A549 (cell line): ENCODE measurements at regions not wholly inside any gene's neighbourhood (a gene's known extent, or its start where the extent isn't known, plus 50 kb on each side); places are given as distances from the start of the nearest gene placed in this dataset.

Experiments
- ATAC-seq, 2 experiments: fragments of 200-7000 bp in 1 of 2; fragments of >200 bp in 1 of 2; cut with Nextera tagmentation in 1 of 2; cut with Tn5 transposase in 1 of 2; 3 replicates each; pipeline versions ENCODE4 v1.8.0 to v1.9.1; 2018 to 2020; ENCODE audit warnings: mild to moderate bottlenecking in 1 of 2, moderate library complexity in 1 of 2
- CTCF ChIA-PET: fragments of 300-600 bp; sonication (Branson Sonifier 250); formaldehyde crosslinking; extraction: SDS; loops from one replicate; lab custom pipeline; 2021; ENCODE audit warnings: antibody characterized with exemption, inconsistent platforms; lab: Yijun Ruan, JAX
- POLR2A ChIA-PET: fragments of 350-600 bp; formaldehyde crosslinking; extraction: SDS; loops from one replicate; lab custom pipeline; 2021; ENCODE audit warnings: antibody characterized with exemption, inconsistent platforms; lab: Yijun Ruan, JAX
- DNase-seq, 2 experiments: peaks; one replicate each; pipeline versions ENCODE4 v3.0.0 to v3.0.0-alpha.2; 2011 to 2016; ENCODE audit warnings: low read depth in 1 of 2, low spot score in 1 of 2
- FAIRE-seq: peaks from 2 replicates; lab custom pipeline; 2011; peaks lifted over from hg19 to GRCh38; lab: Jason Lieb, UNC
- H3K27ac ChIP-seq, 2 experiments: fragments of >200 bp; sonication (Bioruptor Twin); formaldehyde crosslinking; 3 replicates each; pipeline ENCODE4 v1.5.1; 2016 to 2017
- H3K4me1 ChIP-seq: fragments of >200 bp; sonication (Bioruptor Twin); formaldehyde crosslinking; 3 replicates; pipeline ENCODE4 v1.6.1; 2016
- H3K4me2 ChIP-seq: fragments of >200 bp; sonication (Bioruptor Twin); formaldehyde crosslinking; 3 replicates; pipeline ENCODE4 v1.6.1; 2016
- H3K4me3 ChIP-seq: fragments of >200 bp; sonication (Bioruptor Twin); formaldehyde crosslinking; 3 replicates; pipeline ENCODE4 v1.5.1; 2016
- H3K9me3 ChIP-seq: fragments of >200 bp; sonication (Bioruptor Twin); formaldehyde crosslinking; 3 replicates; pipeline ENCODE4 v1.6.1; 2016
- BHLHE40 ChIP-seq: IDR thresholded peaks from 2 replicates; pipeline ENCODE4 v1.6.1; 2012; ENCODE audit warnings: low read depth, low read length, inconsistent platforms
- CBX2 ChIP-seq: fragments of 200-600 bp; sonication (generic); IDR thresholded peaks from 2 replicates; pipeline ENCODE4 v1.6.1; 2016; ENCODE audit warnings: low read depth, mild to moderate bottlenecking, borderline replicate concordance
- CHD2 ChIP-seq: fragments of 150-350 bp; IDR thresholded peaks from 2 replicates; pipeline ENCODE4 v1.6.1; 2014; ENCODE audit warnings: low read length; ENCODE audit not compliant: partially characterized antibody
- EHMT2 ChIP-seq: fragments of 200-600 bp; sonication (generic); IDR thresholded peaks from 2 replicates; pipeline ENCODE4 v1.6.1; 2016; ENCODE audit warnings: antibody characterized with exemption, low read depth, mild to moderate bottlenecking, moderate library complexity
- ESRRA ChIP-seq: fragments of 150-350 bp; IDR thresholded peaks from 2 replicates; pipeline ENCODE4 v1.6.1; 2014; ENCODE audit warnings: mild to moderate bottlenecking, low read length, borderline replicate concordance
- FOSL2 ChIP-seq, 2 experiments: fragments of 450-650 bp in 1 of 2; fragments of >200 bp in 1 of 2; sonication (Bioruptor Twin) in 1 of 2; formaldehyde crosslinking; IDR thresholded peaks; 2 replicates each; pipeline versions ENCODE4 v1.5.0 to v1.6.1; 2016 to 2020; ENCODE audit warnings: mild to moderate bottlenecking in 1 of 2, moderate library complexity in 1 of 2
- FOXS1 ChIP-seq: fragments of 250-450 bp; sonication (Bioruptor Pico); IDR thresholded peaks from 2 replicates; pipeline ENCODE4 v1.5.0; 2020; ENCODE audit warnings: mild to moderate bottlenecking, moderate library complexity
- GATA3 ChIP-seq: IDR thresholded peaks from 2 replicates; pipeline ENCODE4 v1.6.1; 2012; ENCODE audit warnings: borderline replicate concordance
- HEYL ChIP-seq: fragments of 250-450 bp; sonication (Bioruptor Pico); IDR thresholded peaks from 2 replicates; pipeline ENCODE4 v1.8.0; 2021; ENCODE audit warnings: mild to moderate bottlenecking, moderate library complexity
- KDM1A ChIP-seq: fragments of 200-600 bp; sonication (generic); IDR thresholded peaks from 2 replicates; pipeline ENCODE4 v1.6.1; 2016; ENCODE audit warnings: low read depth, mild to moderate bottlenecking
- KDM5A ChIP-seq: fragments of 200-600 bp; sonication (generic); IDR thresholded peaks from 2 replicates; pipeline ENCODE4 v1.6.1; 2016; ENCODE audit warnings: antibody characterized with exemption, mild to moderate bottlenecking
- MAFK ChIP-seq: fragments of 450-650 bp; IDR thresholded peaks from 2 replicates; pipeline ENCODE4 v1.6.1; 2014; ENCODE audit not compliant: partially characterized antibody
- MAZ ChIP-seq: fragments of 150-350 bp; IDR thresholded peaks from 2 replicates; pipeline ENCODE4 v1.6.1; 2014; ENCODE audit warnings: antibody characterized with exemption, low read depth, low read length, borderline replicate concordance
- NFE2L2 ChIP-seq: fragments of 150-350 bp; conservative IDR thresholded peaks from 2 replicates; pipeline ENCODE4 v1.6.1; 2014; ENCODE audit warnings: low read length
- NPAS2 ChIP-seq: fragments of 250-450 bp; sonication (Bioruptor Pico); IDR thresholded peaks from 2 replicates; pipeline ENCODE4 v1.8.0; 2022; ENCODE audit warnings: mild to moderate bottlenecking, moderate library complexity, borderline replicate concordance
- PHF8 ChIP-seq: fragments of 200-600 bp; sonication (generic); IDR thresholded peaks from 2 replicates; pipeline ENCODE4 v1.6.1; 2016; ENCODE audit warnings: low read depth, mild to moderate bottlenecking, antibody characterized with exemption, moderate library complexity, borderline replicate concordance
- RARB ChIP-seq: fragments of 250-450 bp; sonication (Bioruptor Pico); IDR thresholded peaks from 2 replicates; pipeline ENCODE4 v1.8.0; 2021; ENCODE audit warnings: mild to moderate bottlenecking, moderate library complexity
- RFX5 ChIP-seq: fragments of 450-650 bp; IDR thresholded peaks from 2 replicates; pipeline ENCODE4 v1.7.1; 2014; ENCODE audit warnings: antibody characterized with exemption, mild to moderate bottlenecking, moderate library complexity
- TFCP2L1 ChIP-seq: fragments of 250-450 bp; sonication (Bioruptor Pico); IDR thresholded peaks from 2 replicates; pipeline ENCODE4 v1.5.0; 2021; ENCODE audit warnings: mild to moderate bottlenecking
- ZC3H11A ChIP-seq: fragments of 450-650 bp; IDR thresholded peaks from 2 replicates; pipeline ENCODE4 v1.6.1; 2014; ENCODE audit warnings: antibody characterized with exemption, mild to moderate bottlenecking
- ZFP36 ChIP-seq: fragments of 450-650 bp; IDR thresholded peaks from 2 replicates; pipeline ENCODE4 v1.6.1; 2014; ENCODE audit warnings: borderline replicate concordance; ENCODE audit not compliant: partially characterized antibody
- ZNF302 ChIP-seq: fragments of 250-450 bp; sonication (Bioruptor Pico); IDR thresholded peaks from 2 replicates; pipeline ENCODE4 v1.9.0; 2021; ENCODE audit warnings: inconsistent platforms, mild to moderate bottlenecking, moderate library complexity
- ZSCAN20 ChIP-seq: fragments of 250-450 bp; sonication (Bioruptor Pico); IDR thresholded peaks from 2 replicates; pipeline ENCODE4 v1.8.0; 2022; ENCODE audit warnings: mild to moderate bottlenecking, moderate library complexity
- WGBS: methylation state at CpG from one replicate; pipeline ENCODE4 v1.1.6; 2017; ENCODE audit errors: missing lambda C conversion rate; 5-methylcytosine and 5-hydroxymethylcytosine counted together
- TF ChIP-seq, protein P1 (sequence below): fragments of >200 bp; sonication (Bioruptor Twin); formaldehyde crosslinking; IDR thresholded peaks from 2 replicates; pipeline ENCODE4 v1.6.1; 2016
- TF ChIP-seq, protein P2 (sequence below): IDR thresholded peaks from 2 replicates; pipeline ENCODE4 v1.6.1; 2012
- TF ChIP-seq, protein P3 (sequence below): fragments of >200 bp; sonication (Bioruptor Twin); formaldehyde crosslinking; IDR thresholded peaks from 3 replicates; pipeline ENCODE4 v1.5.1; 2016

DNA sequence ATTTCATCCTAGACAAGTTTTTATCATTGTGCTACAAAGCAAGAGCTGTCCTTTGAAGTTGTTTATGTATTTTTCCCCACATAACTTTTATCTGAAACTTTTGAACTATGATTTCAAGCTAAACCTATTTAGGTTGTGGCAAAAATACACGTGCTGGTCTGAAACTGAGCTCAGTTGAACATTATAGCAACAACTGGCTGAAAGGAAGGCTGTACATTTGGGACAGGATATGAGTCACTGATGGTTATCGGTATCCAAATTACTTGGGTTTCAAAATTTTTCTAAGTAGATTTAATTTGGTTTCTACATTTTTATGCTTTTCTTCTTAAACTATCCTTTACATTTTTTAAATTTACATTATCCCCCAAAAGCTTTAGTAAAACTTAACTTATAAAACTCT, 627.3 kb upstream of the NUDT12 start:
- DNase-seq (no peak), FAIRE-seq (no peak), ATAC-seq (no peak)
- WGBS, result 37% methylated on average over 2 of the region's 2 CpGs
- H3K4me1 ChIP-seq, result no peaks in the 10 kb centered on the region
- H3K4me3 ChIP-seq, result no peak overlapping the region
- CTCF ChIA-PET, result interaction anchor here (1.1 kb wide), 1 partner anchor 11 kb away, joined by 3 read pairs; no protein-coding TSS in a partner anchor
- POLR2A ChIA-PET, result no interaction called here
- H3K4me2 ChIP-seq, result no peak overlapping the region
- TF ChIP-seq EHMT2, result no peak
- TF ChIP-seq CHD2, result no peak
- TF ChIP-seq FOXS1 (CRISPR knock-in tag), result no peak
- no peak for TF ChIP-seq MAFK
- no peak for TF ChIP-seq NFE2L2
- TF ChIP-seq CBX2, result no peak
- no peaks in the 10 kb centered on the region; the same call in 2 of the 3 replicates for H3K9me3 ChIP-seq
- H3K27ac ChIP-seq, result no peak overlapping the region

DNA sequence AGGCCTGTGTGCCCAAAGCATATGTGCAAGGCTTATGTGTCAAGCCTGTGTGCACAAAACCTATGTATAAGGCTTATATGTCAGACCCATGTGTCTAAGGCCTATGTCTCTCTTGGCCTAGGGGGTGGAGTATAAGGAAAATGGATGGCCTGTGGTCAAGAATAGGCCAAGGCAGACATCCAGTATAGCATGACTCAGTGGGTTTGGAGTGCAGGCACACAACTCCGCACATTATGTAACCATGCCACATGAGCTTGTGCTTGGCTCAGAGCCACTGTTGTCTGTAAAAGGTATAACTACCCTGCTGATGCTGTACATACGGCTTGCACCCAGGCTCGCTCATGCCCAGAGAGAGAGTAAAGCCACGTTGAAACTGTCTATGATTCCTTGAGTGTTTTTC, 626.4 kb upstream of the NUDT12 start:
- ChIA-PET CTCF (interaction anchor here (1.1 kb wide), 1 partner anchor 10 kb away, joined by 3 read pairs; no protein-coding TSS in a partner anchor), POLR2A (no interaction called here)
- no peaks in the 10 kb centered on the region for H3K4me1 ChIP-seq
- H3K4me2 ChIP-seq, result no peak overlapping the region
- H3K9me3 ChIP-seq, result no peaks in the 10 kb centered on the region; the same call in 2 of the 3 replicates
- ATAC-seq (no peak), DNase-seq (no peak), FAIRE-seq (no peak)
- no peak overlapping the region for H3K27ac ChIP-seq
- TF ChIP-seq FOXS1 (CRISPR knock-in tag) (no peak), ZC3H11A (no peak), KDM5A (no peak), FOSL2 (IDR thresholded peaks at IDR 0.05) (no peak), FOSL2 (CRISPR knock-in tag; IDR thresholded peaks at IDR 0.05) (no peak)
- no peak overlapping the region for H3K4me3 ChIP-seq
- WGBS, result 44% methylated on average over 4 of the region's 4 CpGs

DNA sequence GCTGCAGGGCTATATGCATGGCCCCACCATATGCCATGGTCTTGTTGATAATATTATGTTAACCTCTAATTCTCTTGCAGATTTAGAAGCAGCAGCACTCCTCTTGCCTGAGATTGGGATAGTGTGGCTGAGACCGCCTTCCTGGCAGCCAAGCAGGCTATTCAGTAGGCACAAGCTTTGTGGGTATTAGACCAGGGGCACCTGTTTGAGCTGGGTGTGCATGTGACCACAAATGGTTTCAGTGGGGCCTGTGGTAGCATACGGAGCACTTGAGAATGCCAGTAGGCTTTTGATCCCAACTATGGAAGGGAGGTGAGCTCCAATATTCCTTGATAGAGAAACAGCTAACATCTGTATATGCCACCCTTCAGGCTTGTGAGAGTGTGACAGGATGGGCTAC, 625.1 kb upstream of the NUDT12 start:
- Histone ChIP-seq H3K4me3 (no peak overlapping the region), H3K4me2 (no peak overlapping the region), H3K9me3 (no peaks in the 10 kb centered on the region; the same call in 2 of the 3 replicates), H3K4me1 (no peaks in the 10 kb centered on the region), H3K27ac (no peak overlapping the region)
- CTCF ChIA-PET, result no interaction called here
- POLR2A ChIA-PET, result no interaction called here
- no peak for ATAC-seq
- FAIRE-seq, result no peak
- DNase-seq, result no peak
- TF ChIP-seq RARB (CRISPR knock-in tag), result no peak
- TF ChIP-seq, protein P1, sequence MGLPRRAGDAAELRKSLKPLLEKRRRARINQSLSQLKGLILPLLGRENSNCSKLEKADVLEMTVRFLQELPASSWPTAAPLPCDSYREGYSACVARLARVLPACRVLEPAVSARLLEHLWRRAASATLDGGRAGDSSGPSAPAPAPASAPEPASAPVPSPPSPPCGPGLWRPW, result no peak
- TF ChIP-seq HEYL, result no peak
- no peak for TF ChIP-seq GATA3
- TF ChIP-seq ZFP36, result no peak
- TF ChIP-seq ZSCAN20 (CRISPR knock-in tag), result no peak
- TF ChIP-seq BHLHE40, result no peak
- TF ChIP-seq MAZ, result no peak
- no peak for TF ChIP-seq FOSL2 (IDR thresholded peaks at IDR 0.05)
- no peak for TF ChIP-seq FOSL2 (CRISPR knock-in tag; IDR thresholded peaks at IDR 0.05)
- TF ChIP-seq, protein P2, sequence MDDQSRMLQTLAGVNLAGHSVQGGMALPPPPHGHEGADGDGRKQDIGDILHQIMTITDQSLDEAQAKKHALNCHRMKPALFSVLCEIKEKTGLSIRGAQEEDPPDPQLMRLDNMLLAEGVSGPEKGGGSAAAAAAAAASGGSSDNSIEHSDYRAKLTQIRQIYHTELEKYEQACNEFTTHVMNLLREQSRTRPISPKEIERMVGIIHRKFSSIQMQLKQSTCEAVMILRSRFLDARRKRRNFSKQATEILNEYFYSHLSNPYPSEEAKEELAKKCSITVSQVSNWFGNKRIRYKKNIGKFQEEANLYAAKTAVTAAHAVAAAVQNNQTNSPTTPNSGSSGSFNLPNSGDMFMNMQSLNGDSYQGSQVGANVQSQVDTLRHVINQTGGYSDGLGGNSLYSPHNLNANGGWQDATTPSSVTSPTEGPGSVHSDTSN, result no peak
- TF ChIP-seq CHD2, result no peak
- no peak for TF ChIP-seq TFCP2L1 (CRISPR knock-in tag)
- TF ChIP-seq RFX5, result no peak
- TF ChIP-seq NPAS2 (CRISPR knock-in tag), result no peak
- TF ChIP-seq, protein P3, sequence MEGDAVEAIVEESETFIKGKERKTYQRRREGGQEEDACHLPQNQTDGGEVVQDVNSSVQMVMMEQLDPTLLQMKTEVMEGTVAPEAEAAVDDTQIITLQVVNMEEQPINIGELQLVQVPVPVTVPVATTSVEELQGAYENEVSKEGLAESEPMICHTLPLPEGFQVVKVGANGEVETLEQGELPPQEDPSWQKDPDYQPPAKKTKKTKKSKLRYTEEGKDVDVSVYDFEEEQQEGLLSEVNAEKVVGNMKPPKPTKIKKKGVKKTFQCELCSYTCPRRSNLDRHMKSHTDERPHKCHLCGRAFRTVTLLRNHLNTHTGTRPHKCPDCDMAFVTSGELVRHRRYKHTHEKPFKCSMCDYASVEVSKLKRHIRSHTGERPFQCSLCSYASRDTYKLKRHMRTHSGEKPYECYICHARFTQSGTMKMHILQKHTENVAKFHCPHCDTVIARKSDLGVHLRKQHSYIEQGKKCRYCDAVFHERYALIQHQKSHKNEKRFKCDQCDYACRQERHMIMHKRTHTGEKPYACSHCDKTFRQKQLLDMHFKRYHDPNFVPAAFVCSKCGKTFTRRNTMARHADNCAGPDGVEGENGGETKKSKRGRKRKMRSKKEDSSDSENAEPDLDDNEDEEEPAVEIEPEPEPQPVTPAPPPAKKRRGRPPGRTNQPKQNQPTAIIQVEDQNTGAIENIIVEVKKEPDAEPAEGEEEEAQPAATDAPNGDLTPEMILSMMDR, result no peak
- no peak for TF ChIP-seq NFE2L2
- TF ChIP-seq ESRRA, result no peak
- no peak for TF ChIP-seq KDM1A
- no peak for TF ChIP-seq ZNF302
- TF ChIP-seq PHF8, result no peak
- WGBS, result 53% methylated on average over 2 of the region's 2 CpGs
